ENCODE measurements at regions not wholly inside any gene's neighbourhood (a gene's known extent, or its start where the extent isn't known, plus 50 kb on each side); places are given as distances from the start of the nearest gene placed in this dataset.

DNA sequence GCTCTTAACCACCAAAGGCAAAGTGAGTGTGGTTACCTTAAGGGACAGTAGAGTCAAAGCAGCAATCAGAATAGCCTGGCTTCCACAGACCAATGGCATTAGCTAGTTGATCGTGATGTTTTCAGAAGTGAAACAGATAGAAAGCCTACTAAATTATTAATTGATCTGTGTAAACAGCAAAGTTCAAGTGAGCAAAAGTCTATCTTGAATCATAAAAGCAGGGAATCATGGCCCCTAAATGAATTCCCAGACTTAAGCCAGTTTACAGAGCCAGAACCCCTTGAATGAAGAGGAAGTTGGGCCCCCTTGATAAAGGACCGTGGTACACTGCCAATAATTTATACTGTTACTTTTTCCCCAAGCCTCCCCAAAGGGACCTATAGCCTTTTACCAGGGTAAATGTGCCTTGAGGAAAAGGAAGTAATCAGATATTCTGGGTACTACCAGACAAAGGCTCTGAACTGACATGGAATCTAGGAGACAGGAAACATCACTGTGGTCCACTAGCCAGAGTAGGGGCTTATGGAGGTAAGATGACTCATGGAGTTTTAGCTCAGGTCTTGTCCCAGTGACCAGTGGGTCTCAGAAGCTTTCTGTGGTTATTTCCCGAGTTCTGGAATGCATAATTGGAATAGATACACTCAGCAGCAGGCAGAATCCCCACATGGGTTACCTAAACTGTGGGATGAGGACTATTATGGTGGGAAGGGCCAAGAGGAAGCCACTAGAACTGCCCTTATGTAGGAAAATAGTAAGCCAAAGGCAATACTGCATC, 317.5 kb downstream of the CD83 start:
- TF ChIP-seq TAF1 (IDR thresholded peaks at IDR 0.05; ENCODE audit: borderline replicate concordance, insufficient read depth, low read length), result no peak
- no peak for TF ChIP-seq SIN3A (IDR thresholded peaks at IDR 0.05; ENCODE audit: borderline replicate concordance, insufficient read depth, low read length)
- no peak for TF ChIP-seq FOXP2 (optimal IDR thresholded peaks at IDR 0.05; ENCODE audit: borderline replicate concordance, extremely low read depth, extremely low read length, insufficient read depth)
- no peak for TF ChIP-seq POLR2AphosphoS5 (IDR thresholded peaks at IDR 0.05; ENCODE audit: low read depth, low read length)
- TF ChIP-seq, protein P1, sequence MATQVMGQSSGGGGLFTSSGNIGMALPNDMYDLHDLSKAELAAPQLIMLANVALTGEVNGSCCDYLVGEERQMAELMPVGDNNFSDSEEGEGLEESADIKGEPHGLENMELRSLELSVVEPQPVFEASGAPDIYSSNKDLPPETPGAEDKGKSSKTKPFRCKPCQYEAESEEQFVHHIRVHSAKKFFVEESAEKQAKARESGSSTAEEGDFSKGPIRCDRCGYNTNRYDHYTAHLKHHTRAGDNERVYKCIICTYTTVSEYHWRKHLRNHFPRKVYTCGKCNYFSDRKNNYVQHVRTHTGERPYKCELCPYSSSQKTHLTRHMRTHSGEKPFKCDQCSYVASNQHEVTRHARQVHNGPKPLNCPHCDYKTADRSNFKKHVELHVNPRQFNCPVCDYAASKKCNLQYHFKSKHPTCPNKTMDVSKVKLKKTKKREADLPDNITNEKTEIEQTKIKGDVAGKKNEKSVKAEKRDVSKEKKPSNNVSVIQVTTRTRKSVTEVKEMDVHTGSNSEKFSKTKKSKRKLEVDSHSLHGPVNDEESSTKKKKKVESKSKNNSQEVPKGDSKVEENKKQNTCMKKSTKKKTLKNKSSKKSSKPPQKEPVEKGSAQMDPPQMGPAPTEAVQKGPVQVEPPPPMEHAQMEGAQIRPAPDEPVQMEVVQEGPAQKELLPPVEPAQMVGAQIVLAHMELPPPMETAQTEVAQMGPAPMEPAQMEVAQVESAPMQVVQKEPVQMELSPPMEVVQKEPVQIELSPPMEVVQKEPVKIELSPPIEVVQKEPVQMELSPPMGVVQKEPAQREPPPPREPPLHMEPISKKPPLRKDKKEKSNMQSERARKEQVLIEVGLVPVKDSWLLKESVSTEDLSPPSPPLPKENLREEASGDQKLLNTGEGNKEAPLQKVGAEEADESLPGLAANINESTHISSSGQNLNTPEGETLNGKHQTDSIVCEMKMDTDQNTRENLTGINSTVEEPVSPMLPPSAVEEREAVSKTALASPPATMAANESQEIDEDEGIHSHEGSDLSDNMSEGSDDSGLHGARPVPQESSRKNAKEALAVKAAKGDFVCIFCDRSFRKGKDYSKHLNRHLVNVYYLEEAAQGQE (IDR thresholded peaks at IDR 0.05; ENCODE audit: insufficient read depth in 1 of 2, low read depth in 2 of 2, low read length in 2 of 2), result no peak

DNA sequence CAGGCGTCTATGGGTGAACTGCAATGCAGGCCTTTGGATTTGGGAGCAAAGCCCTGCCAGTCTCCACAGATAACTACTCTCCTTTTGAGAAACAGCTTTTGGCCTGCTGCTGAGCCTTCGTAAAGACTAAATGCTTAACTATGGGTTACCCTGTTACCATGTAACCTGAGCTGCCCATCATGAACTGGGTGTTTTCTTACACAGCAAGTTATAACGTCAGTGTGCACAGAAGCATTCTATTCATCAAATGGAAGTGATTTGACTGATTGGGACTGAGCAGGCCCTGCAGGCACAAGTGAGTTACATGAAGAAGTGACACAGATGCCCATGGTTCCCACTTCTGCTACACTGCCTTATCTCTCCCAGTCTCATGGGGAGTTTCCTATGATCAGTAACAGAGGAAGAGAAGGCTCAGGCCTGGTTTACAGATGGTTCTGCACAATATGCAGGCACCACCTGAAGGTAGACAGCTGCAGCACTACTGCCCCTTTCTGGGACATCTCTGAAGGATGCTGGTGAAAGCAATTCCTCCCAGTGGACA, 319.1 kb downstream of the CD83 start:
- no peak for TF ChIP-seq FOXP2 (optimal IDR thresholded peaks at IDR 0.05; ENCODE audit: borderline replicate concordance, extremely low read depth, extremely low read length, insufficient read depth)
- TF ChIP-seq TAF1 (IDR thresholded peaks at IDR 0.05; ENCODE audit: borderline replicate concordance, insufficient read depth, low read length), result no peak
- TF ChIP-seq POLR2AphosphoS5 (IDR thresholded peaks at IDR 0.05; ENCODE audit: low read depth, low read length), result no peak
- no peak for TF ChIP-seq SIN3A (IDR thresholded peaks at IDR 0.05; ENCODE audit: borderline replicate concordance, insufficient read depth, low read length)
- TF ChIP-seq, protein P1 (IDR thresholded peaks at IDR 0.05; ENCODE audit: insufficient read depth in 1 of 2, low read depth in 2 of 2, low read length in 2 of 2), result no peak

DNA sequence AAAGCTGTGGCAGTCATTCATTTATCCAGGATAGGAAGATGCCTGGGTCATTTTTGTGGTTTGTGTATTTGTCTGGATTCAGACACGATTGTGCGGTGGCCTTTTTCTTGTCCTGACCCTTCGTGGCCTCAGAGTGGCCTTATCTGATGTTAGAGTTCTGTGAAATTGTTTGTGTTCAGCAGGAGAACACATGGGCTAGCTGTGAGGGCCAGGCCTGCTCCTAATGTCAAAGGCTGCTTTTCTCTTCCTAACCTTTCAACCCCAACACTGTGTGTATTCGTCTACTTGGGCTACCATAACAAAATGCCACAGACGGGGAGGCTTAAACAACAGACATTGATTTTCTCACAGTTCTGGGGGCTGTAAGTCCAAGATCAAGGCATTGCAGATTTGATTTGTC, 321.8 kb downstream of the CD83 start:
- no peak for TF ChIP-seq TAF1 (IDR thresholded peaks at IDR 0.05; ENCODE audit: borderline replicate concordance, insufficient read depth, low read length)
- TF ChIP-seq POLR2AphosphoS5 (IDR thresholded peaks at IDR 0.05; ENCODE audit: low read depth, low read length), result no peak
- TF ChIP-seq FOXP2 (optimal IDR thresholded peaks at IDR 0.05; ENCODE audit: borderline replicate concordance, extremely low read depth, extremely low read length, insufficient read depth), result no peak
- TF ChIP-seq SIN3A (IDR thresholded peaks at IDR 0.05; ENCODE audit: borderline replicate concordance, insufficient read depth, low read length), result no peak
- TF ChIP-seq, protein P1 (IDR thresholded peaks at IDR 0.05; ENCODE audit: insufficient read depth in 1 of 2, low read depth in 2 of 2, low read length in 2 of 2), result no peak

DNA sequence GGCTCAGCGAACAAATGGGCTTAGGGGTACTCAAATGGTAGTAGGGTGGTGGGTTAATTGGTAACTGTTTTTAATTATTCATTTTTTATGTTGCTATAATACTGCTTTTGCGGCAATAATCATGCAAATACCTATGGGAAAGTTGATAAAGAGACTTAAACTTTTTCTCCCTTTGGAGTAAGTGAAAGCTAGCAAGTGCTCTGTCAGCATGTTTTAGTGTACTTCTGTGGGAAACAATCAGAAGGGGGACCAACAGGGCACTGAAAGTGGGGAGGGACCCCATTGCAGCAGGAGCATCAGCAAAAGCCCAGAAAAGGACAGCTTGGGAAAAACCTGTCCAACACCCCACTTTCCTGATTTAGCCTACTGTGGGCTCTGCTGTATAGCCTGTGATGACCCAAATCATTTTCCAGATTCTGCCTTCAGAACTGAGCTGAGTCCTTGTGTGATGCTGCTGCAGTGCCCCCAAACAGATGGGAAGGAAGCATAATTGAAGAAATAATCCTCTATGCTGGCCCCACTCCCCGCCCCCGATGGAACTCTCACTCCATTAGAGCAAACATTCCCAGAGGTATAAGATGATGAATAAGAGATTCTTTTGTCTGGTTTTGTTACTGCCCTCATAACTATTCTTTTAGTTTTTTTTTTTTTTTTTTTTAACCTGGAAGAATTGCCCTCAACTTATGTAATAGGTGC, 322.8 kb downstream of the CD83 start:
- TF ChIP-seq, protein P1 (IDR thresholded peaks at IDR 0.05; ENCODE audit: insufficient read depth in 1 of 2, low read depth in 2 of 2, low read length in 2 of 2), result no peak
- TF ChIP-seq POLR2AphosphoS5 (IDR thresholded peaks at IDR 0.05; ENCODE audit: low read depth, low read length) (no peak), TAF1 (IDR thresholded peaks at IDR 0.05; ENCODE audit: borderline replicate concordance, insufficient read depth, low read length) (no peak), SIN3A (IDR thresholded peaks at IDR 0.05; ENCODE audit: borderline replicate concordance, insufficient read depth, low read length) (no peak), FOXP2 (optimal IDR thresholded peaks at IDR 0.05; ENCODE audit: borderline replicate concordance, extremely low read depth, extremely low read length, insufficient read depth) (no peak)
